K562 (cell line): ENCODE measurements at regions not wholly inside any gene's neighbourhood (a gene's known extent, or its start where the extent isn't known, plus 50 kb on each side); places are given as distances from the start of the nearest gene placed in this dataset.
A peak's percentile ranks its signal among the peaks of the same experiment; 100 is the strongest.

ENCODE experiments used
- ATAC-seq: fragments of 200-7000 bp; cut with Tn5 transposase; 3 replicates; pipeline ENCODE4 v1.9.1; 2020; ENCODE audit warnings: moderate library complexity
- BruUV-seq: library from RNA; stranded (reverse); fragments of 400-500 nt; replicated peaks from 2 replicates; lab custom pipeline; 2021; lab: Mats Ljungman, UMichigan
- CTCF ChIA-PET: fragments of 300-600 bp; formaldehyde crosslinking; extraction: SDS; loops from one replicate; lab custom pipeline; 2021; ENCODE audit warnings: low intra/inter-chr PET ratio; lab: Yijun Ruan, JAX
- POLR2A ChIA-PET: fragments of 300-600, 350-650 bp; sonication (Branson Sonifier 250); formaldehyde crosslinking; extraction: SDS; loops from one replicate; lab custom pipeline; 2021; ENCODE audit warnings: antibody characterized with exemption, inconsistent platforms; lab: Yijun Ruan, JAX
- DNase-seq, 4 experiments: peaks; one replicate each; pipeline versions ENCODE4 v3.0.0 to v3.0.0-alpha.2; 2011 to 2018; ENCODE audit warnings: low spot score in 3 of 4, mixed read lengths in 3 of 4; ENCODE audit errors: extremely low read depth in 1 of 4
- FAIRE-seq: peaks from 2 replicates; lab custom pipeline; 2011; peaks lifted over from hg19 to GRCh38; lab: Jason Lieb, UNC
- H2AFZ ChIP-seq: 2 replicates; pipeline ENCODE4 v1.6.0; 2011; ENCODE audit warnings: low read depth, low read length, control low read depth, inconsistent platforms
- H3K27ac ChIP-seq: fragments of 200-600 bp; 3 replicates; pipeline ENCODE4 v1.8.0; 2011; ENCODE audit warnings: low read depth, mild to moderate bottlenecking, control low read depth, inconsistent platforms, low read length, moderate library complexity, mixed read lengths; ENCODE audit errors: extremely low read depth
- H3K27me3 ChIP-seq, 2 experiments: fragments of 300-600 bp in 1 of 2; 2 replicates in 1 of 2; 3 replicates in 1 of 2; pipeline versions ENCODE4 v1.6.0 to v1.8.0; 2011; ENCODE audit warnings: inconsistent platforms in 2 of 2, low read length in 2 of 2, mild to moderate bottlenecking in 1 of 2, mixed read lengths in 1 of 2, moderate library complexity in 1 of 2; ENCODE audit not compliant: control insufficient read depth in 2 of 2, insufficient read depth in 2 of 2
- H3K36me3 ChIP-seq: fragments of 300-600 bp; 3 replicates; pipeline ENCODE4 v1.8.0; 2011; ENCODE audit warnings: mild to moderate bottlenecking, low read length, inconsistent platforms; ENCODE audit not compliant: control insufficient read depth, insufficient read depth
- H3K4me1 ChIP-seq, 2 experiments: fragments of 200-600 bp in 1 of 2; replicated peaks in 1 of 2; 2 replicates in 1 of 2; 3 replicates in 1 of 2; pipeline versions ENCODE4 v1.5.1 to v1.8.0; 2011; ENCODE audit warnings: inconsistent platforms in 2 of 2, low read length in 2 of 2, mild to moderate bottlenecking in 1 of 2, mixed read lengths in 1 of 2, moderate library complexity in 1 of 2; ENCODE audit not compliant: control insufficient read depth in 2 of 2, insufficient read depth in 2 of 2
- H3K4me2 ChIP-seq: 2 replicates; pipeline ENCODE4 v1.6.1; 2011; ENCODE audit warnings: low read length, control low read depth, inconsistent platforms, mixed read lengths; ENCODE audit not compliant: insufficient read depth
- H3K4me3 ChIP-seq: fragments of 200-600 bp; sonication (generic), shearing (Covaris generic); 2 replicates; pipeline ENCODE4 v1.5.1; 2016; ENCODE audit warnings: control low read depth, inconsistent platforms
- H3K79me2 ChIP-seq: fragments of 200-600 bp; 3 replicates; pipeline ENCODE4 v1.8.0; 2011; ENCODE audit warnings: low read length, inconsistent platforms; ENCODE audit not compliant: control insufficient read depth, insufficient read depth
- H3K9ac ChIP-seq, 2 experiments: 2 replicates each; pipeline versions ENCODE4 v1.6.0 to v1.6.1; 2011; ENCODE audit warnings: low read depth in 2 of 2, low read length in 2 of 2, control low read depth in 1 of 2, inconsistent platforms in 1 of 2, mild to moderate bottlenecking in 1 of 2, mixed read lengths in 1 of 2; ENCODE audit not compliant: insufficient read depth in 1 of 2
- H3K9me1 ChIP-seq: one replicate; pipeline ENCODE4 v1.6.0; 2011; ENCODE audit warnings: inconsistent platforms, mild to moderate bottlenecking, low read length, moderate library complexity; ENCODE audit not compliant: control insufficient read depth, insufficient read depth
- H3K9me3 ChIP-seq: replicated peaks from 2 replicates; pipeline ENCODE4 v1.5.1; 2011; ENCODE audit warnings: low read depth, low read length, inconsistent platforms; ENCODE audit not compliant: control insufficient read depth, insufficient read depth
- H4K20me1 ChIP-seq: replicated peaks from 2 replicates; pipeline ENCODE4 v1.6.1; 2011; ENCODE audit warnings: low read length, inconsistent platforms, mixed read lengths; ENCODE audit not compliant: control insufficient read depth, insufficient read depth
- WGBS: fragments of 100-300 bp; shearing (Covaris generic); methylation state at CpG from one replicate; pipeline ENCODE4 v1.1.6; 2016; ENCODE audit warnings: low coverage, mixed read lengths; ENCODE audit not compliant: insufficient coverage; ENCODE audit errors: missing lambda C conversion rate; 5-methylcytosine and 5-hydroxymethylcytosine counted together
- in situ Hi-C: fragments of 300-500 bp; cut with MboI; formaldehyde crosslinking; loops from 4 replicates; pipeline ENCODE4 v1.15.0; 2018; ENCODE audit warnings: inconsistent platforms, mixed read lengths
- intact Hi-C: fragments of 100-400 bp; cut with micrococcal nuclease; formaldehyde crosslinking; loops from 2 replicates; pipeline ENCODE4 v1.14.2; 2022
- TF ChIP-seq, protein P1 (sequence below), 3 experiments: fragments of 200-800 bp in 1 of 3; sonication (Bioruptor generic) in 1 of 3; sonication (generic) in 1 of 3; formaldehyde crosslinking in 1 of 3; IDR thresholded peaks; 2 replicates each; pipeline versions ENCODE4 v1.6.1 to v1.8.0; 2016 to 2022; ENCODE audit warnings: mild to moderate bottlenecking in 2 of 3, missing compliant biosample characterization in 2 of 3, missing genetic modification characterization in 2 of 3, missing genetic modification reagents in 1 of 3
- TF ChIP-seq, protein P2 (sequence below): fragments of 450-650 bp; IDR thresholded peaks from 2 replicates; pipeline ENCODE4 v1.6.1; 2018; ENCODE audit not compliant: partially characterized antibody

DNA sequence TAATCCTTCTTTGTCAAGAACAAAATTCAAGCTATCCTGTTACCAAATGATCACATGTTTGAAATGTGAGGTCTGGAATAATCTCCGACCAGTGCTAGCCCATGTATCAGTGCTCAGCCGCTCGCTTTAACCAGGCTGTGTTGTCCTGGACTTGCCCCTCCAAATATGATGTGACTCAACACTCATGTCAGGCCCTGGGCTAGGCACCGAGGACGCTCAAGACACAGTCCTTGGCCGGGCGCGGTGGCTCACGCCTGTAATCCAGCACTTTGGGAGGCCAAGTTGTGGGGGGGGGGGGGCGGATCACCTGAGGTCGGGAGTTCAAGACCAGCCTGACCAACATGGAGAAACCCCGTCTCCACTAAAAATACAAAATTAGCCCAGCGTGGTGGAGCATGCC is 54.1 kb upstream of the WNT7B start:
- H3K79me2 ChIP-seq = peaks cover under 1% of the 10 kb centered on the region; the same call in 1 of the 3 replicates
- FAIRE-seq (no peak), ATAC-seq (no peak), DNase-seq (no peak)
- no TSS peak for BruUV-seq
- H3K27ac ChIP-seq = no peak overlapping the region
- CTCF ChIA-PET = no interaction called here
- no peak overlapping the region for H3K9ac ChIP-seq
- H3K4me2 ChIP-seq = no peak overlapping the region
- TF ChIP-seq, protein P1, sequence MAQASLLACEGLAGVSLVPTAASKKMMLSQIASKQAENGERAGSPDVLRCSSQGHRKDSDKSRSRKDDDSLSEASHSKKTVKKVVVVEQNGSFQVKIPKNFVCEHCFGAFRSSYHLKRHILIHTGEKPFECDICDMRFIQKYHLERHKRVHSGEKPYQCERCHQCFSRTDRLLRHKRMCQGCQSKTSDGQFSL (CRISPR knock-in tag; IDR thresholded peaks at IDR 0.05) = 0 out of 2 replicates have a peak, but pooled peaks have one; percentile 31
- TF ChIP-seq, protein P1 (tag; IDR thresholded peaks at IDR 0.05) = no peak
- TF ChIP-seq, protein P2, sequence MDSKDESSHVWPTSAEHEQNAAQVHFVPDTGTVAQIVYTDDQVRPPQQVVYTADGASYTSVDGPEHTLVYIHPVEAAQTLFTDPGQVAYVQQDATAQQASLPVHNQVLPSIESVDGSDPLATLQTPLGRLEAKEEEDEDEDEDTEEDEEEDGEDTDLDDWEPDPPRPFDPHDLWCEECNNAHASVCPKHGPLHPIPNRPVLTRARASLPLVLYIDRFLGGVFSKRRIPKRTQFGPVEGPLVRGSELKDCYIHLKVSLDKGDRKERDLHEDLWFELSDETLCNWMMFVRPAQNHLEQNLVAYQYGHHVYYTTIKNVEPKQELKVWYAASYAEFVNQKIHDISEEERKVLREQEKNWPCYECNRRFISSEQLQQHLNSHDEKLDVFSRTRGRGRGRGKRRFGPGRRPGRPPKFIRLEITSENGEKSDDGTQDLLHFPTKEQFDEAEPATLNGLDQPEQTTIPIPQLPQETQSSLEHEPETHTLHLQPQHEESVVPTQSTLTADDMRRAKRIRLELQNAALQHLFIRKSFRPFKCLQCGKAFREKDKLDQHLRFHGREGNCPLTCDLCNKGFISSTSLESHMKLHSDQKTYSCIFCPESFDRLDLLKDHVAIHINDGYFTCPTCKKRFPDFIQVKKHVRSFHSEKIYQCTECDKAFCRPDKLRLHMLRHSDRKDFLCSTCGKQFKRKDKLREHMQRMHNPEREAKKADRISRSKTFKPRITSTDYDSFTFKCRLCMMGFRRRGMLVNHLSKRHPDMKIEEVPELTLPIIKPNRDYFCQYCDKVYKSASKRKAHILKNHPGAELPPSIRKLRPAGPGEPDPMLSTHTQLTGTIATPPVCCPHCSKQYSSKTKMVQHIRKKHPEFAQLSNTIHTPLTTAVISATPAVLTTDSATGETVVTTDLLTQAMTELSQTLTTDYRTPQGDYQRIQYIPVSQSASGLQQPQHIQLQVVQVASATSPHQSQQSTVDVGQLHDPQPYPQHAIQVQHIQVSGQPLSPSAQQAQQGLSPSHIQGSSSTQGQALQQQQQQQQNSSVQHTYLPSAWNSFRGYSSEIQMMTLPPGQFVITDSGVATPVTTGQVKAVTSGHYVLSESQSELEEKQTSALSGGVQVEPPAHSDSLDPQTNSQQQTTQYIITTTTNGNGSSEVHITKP = no peak
- in situ Hi-C loops = no loop called here
- H3K27me3 ChIP-seq = no peaks in the 10 kb centered on the region
- intact Hi-C loops = no loop called here
- WGBS = 73% methylated on average over 7 of the region's 13 CpGs
- no peaks in the 10 kb centered on the region for H3K9me1 ChIP-seq
- no peak overlapping the region for H3K4me3 ChIP-seq
- H4K20me1 ChIP-seq = no peaks in the 10 kb centered on the region
- POLR2A ChIA-PET = no interaction called here
- no peaks in the 10 kb centered on the region for H3K9me3 ChIP-seq
- H3K36me3 ChIP-seq = no peaks in the 10 kb centered on the region
- H2AFZ ChIP-seq = no peak overlapping the region
- H3K4me1 ChIP-seq = peaks cover 4 to 18% of the 10 kb centered on the region in 2 experiments; a peak in 3 of 5 replicates
